Ovary (tissue), 3 donors: ENCODE measurements at regions not wholly inside any gene's neighbourhood (a gene's known extent, or its start where the extent isn't known, plus 50 kb on each side); places are given as distances from the start of the nearest gene placed in this dataset.

Experiments
- EP300 ChIP-seq: sonication (generic); formaldehyde crosslinking; IDR thresholded peaks from one replicate; pipeline ENCODE4 v1.6.1; 2017; ENCODE audit warnings: antibody characterized with exemption
- POLR2A ChIP-seq: fragments of 450-650 bp; IDR thresholded peaks from one replicate; pipeline ENCODE4 v1.6.1; 2017; ENCODE audit warnings: antibody characterized with exemption, mild to moderate bottlenecking, moderate library complexity
- TF ChIP-seq, protein P1 (sequence below), 3 donors: fragments of 450-650 bp in 2 of 3; fragments of 200-600 bp in 1 of 3; IDR thresholded peaks; one replicate each; pipeline versions ENCODE4 v1.5.1 to v1.8.0; 2016 to 2022; ENCODE audit warnings: antibody characterized with exemption in 3 of 3, mild to moderate bottlenecking in 1 of 3
- donor health status: DM: no; HTN: no; CAD: no.

- TF ChIP-seq EP300 (no peak), POLR2A (no peak)
- TF ChIP-seq, protein P1, sequence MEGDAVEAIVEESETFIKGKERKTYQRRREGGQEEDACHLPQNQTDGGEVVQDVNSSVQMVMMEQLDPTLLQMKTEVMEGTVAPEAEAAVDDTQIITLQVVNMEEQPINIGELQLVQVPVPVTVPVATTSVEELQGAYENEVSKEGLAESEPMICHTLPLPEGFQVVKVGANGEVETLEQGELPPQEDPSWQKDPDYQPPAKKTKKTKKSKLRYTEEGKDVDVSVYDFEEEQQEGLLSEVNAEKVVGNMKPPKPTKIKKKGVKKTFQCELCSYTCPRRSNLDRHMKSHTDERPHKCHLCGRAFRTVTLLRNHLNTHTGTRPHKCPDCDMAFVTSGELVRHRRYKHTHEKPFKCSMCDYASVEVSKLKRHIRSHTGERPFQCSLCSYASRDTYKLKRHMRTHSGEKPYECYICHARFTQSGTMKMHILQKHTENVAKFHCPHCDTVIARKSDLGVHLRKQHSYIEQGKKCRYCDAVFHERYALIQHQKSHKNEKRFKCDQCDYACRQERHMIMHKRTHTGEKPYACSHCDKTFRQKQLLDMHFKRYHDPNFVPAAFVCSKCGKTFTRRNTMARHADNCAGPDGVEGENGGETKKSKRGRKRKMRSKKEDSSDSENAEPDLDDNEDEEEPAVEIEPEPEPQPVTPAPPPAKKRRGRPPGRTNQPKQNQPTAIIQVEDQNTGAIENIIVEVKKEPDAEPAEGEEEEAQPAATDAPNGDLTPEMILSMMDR (IDR thresholded peaks at IDR 0.05) = no peak
Observed at GRCh38 chrX:17964871-17965270, 103.8 kb upstream of the RAI2 start.
